Endothelial cell of umbilical vein (primary cell): ENCODE measurements at regions not wholly inside any gene's neighbourhood (a gene's known extent, or its start where the extent isn't known, plus 50 kb on each side); places are given as distances from the start of the nearest gene placed in this dataset.

Experiments used
- BruUV-seq: library from RNA; stranded (reverse); fragments of 400-500 nt; replicated peaks from 2 replicates; lab custom pipeline; 2021; lab: Mats Ljungman, UMichigan
- CTCF ChIA-PET: fragments of 300-600, 350-600 bp; sonication (Branson Sonifier 250); formaldehyde crosslinking; loops from one replicate; lab custom pipeline; 2021; ENCODE audit warnings: antibody characterized with exemption, inconsistent platforms; lab: Charles Lee
- POLR2A ChIA-PET: fragments of 300-600, 350-600 bp; sonication (Branson Sonifier 250); formaldehyde crosslinking; loops from one replicate; lab custom pipeline; 2021; ENCODE audit warnings: antibody characterized with exemption, inconsistent platforms; lab: Charles Lee
- DNase-seq: peaks from one replicate; pipeline ENCODE4 v3.0.0-alpha.2; 2011; ENCODE audit warnings: low read depth, low spot score
- FAIRE-seq: peaks from 2 replicates; lab custom pipeline; 2011; peaks lifted over from hg19 to GRCh38; lab: Jason Lieb, UNC
- H2AFZ ChIP-seq: 2 replicates; pipeline ENCODE4 v1.6.0; 2012; ENCODE audit warnings: low read depth, low read length, control low read depth, inconsistent platforms
- H3K27ac ChIP-seq: 2 replicates; pipeline ENCODE4 v1.5.1; 2011; ENCODE audit warnings: low read depth, mild to moderate bottlenecking, control low read depth, low read length, moderate library complexity; ENCODE audit not compliant: insufficient read depth
- H3K27me3 ChIP-seq, 2 experiments: 2 replicates each; pipeline versions ENCODE4 v1.6.0 to v1.6.1; 2011; ENCODE audit warnings: low read length in 2 of 2, mixed read lengths in 1 of 2; ENCODE audit not compliant: control insufficient read depth in 2 of 2, insufficient read depth in 2 of 2
- H3K36me3 ChIP-seq, 2 experiments: 2 replicates in 1 of 2; 3 replicates in 1 of 2; pipeline ENCODE4 v1.5.1; 2011; ENCODE audit warnings: low read length in 2 of 2, mild to moderate bottlenecking in 1 of 2, moderate library complexity in 1 of 2; ENCODE audit not compliant: control insufficient read depth in 2 of 2, insufficient read depth in 2 of 2; ENCODE audit errors: extremely low read depth in 1 of 2
- H3K4me1 ChIP-seq: 3 replicates; pipeline ENCODE4 v1.5.1; 2011; ENCODE audit warnings: mild to moderate bottlenecking, low read length; ENCODE audit not compliant: control insufficient read depth, insufficient read depth; ENCODE audit errors: extremely low read depth
- H3K4me2 ChIP-seq: 2 replicates; pipeline ENCODE4 v1.6.1; 2011; ENCODE audit warnings: low read length, control low read depth, mixed read lengths; ENCODE audit not compliant: insufficient read depth
- H3K4me3 ChIP-seq, 3 experiments: fragments of 200-600 bp in 1 of 3; sonication (generic), shearing (Covaris generic) in 1 of 3; replicated peaks in 1 of 3; 2 replicates each; pipeline ENCODE4 v1.5.1; 2011 to 2016; ENCODE audit warnings: control low read depth in 3 of 3, low read length in 3 of 3, mild to moderate bottlenecking in 2 of 3, inconsistent platforms in 1 of 3, low read depth in 1 of 3, moderate library complexity in 1 of 3; ENCODE audit not compliant: insufficient read depth in 1 of 3
- H3K79me2 ChIP-seq: 2 replicates; pipeline ENCODE4 v1.6.0; 2012; ENCODE audit warnings: low read length, inconsistent platforms; ENCODE audit not compliant: control insufficient read depth, insufficient read depth
- H3K9ac ChIP-seq: replicated peaks from 2 replicates; pipeline ENCODE3; 2011; ENCODE audit warnings: low read length, control low read depth; ENCODE audit not compliant: insufficient read depth; ENCODE audit errors: extremely low read depth
- H3K9me1 ChIP-seq: replicated peaks from 3 replicates; pipeline ENCODE4 v1.6.0; 2011; ENCODE audit warnings: mild to moderate bottlenecking, low read length; ENCODE audit not compliant: control insufficient read depth, insufficient read depth; ENCODE audit errors: extremely low read depth
- H3K9me3 ChIP-seq: replicated peaks from 2 replicates; pipeline ENCODE4 v1.5.1; 2012; ENCODE audit warnings: low read length, inconsistent platforms; ENCODE audit not compliant: control insufficient read depth, insufficient read depth
- H4K20me1 ChIP-seq: replicated peaks from 2 replicates; pipeline ENCODE3; 2011; ENCODE audit warnings: mild to moderate bottlenecking, low read length; ENCODE audit not compliant: control insufficient read depth, insufficient read depth; ENCODE audit errors: extremely low read depth
- EZH2 ChIP-seq: IDR thresholded peaks from 2 replicates; pipeline ENCODE4 v1.6.1; 2012; ENCODE audit warnings: borderline replicate concordance, low read depth, mild to moderate bottlenecking, moderate library complexity, low read length, inconsistent platforms; ENCODE audit not compliant: severe bottlenecking
- FOS ChIP-seq: IDR thresholded peaks from 2 replicates; pipeline ENCODE4 v1.6.1; 2011; ENCODE audit warnings: mild to moderate bottlenecking, low read length, moderate library complexity, borderline replicate concordance; ENCODE audit not compliant: insufficient read depth
- GATA2 ChIP-seq: IDR thresholded peaks from 2 replicates; pipeline ENCODE4 v1.7.0; 2011; ENCODE audit warnings: low read depth, mild to moderate bottlenecking, moderate library complexity, mixed read lengths, low read length; ENCODE audit not compliant: insufficient read length, insufficient read depth
- JUN ChIP-seq: IDR thresholded peaks from 2 replicates; pipeline ENCODE4 v1.6.1; 2011; ENCODE audit warnings: borderline replicate concordance, low read depth; ENCODE audit not compliant: insufficient read length, insufficient read depth
- MYC ChIP-seq: IDR thresholded peaks from one replicate; pipeline ENCODE4 v1.6.1; 2011; ENCODE audit warnings: mild to moderate bottlenecking, low read depth, low read length
- POLR2A ChIP-seq: IDR thresholded peaks from 2 replicates; pipeline ENCODE4 v1.6.1; 2012; ENCODE audit warnings: low read depth, mild to moderate bottlenecking, control low read depth, low read length
- POLR2AphosphoS5 ChIP-seq: IDR thresholded peaks from 2 replicates; pipeline ENCODE4 v1.6.1; 2012; ENCODE audit warnings: low read depth, mild to moderate bottlenecking, control low read depth, low read length, moderate library complexity; ENCODE audit not compliant: insufficient read depth
- dilution Hi-C: fragments of 300-500 bp; cut with MboI; formaldehyde crosslinking; loops from one replicate; pipeline ENCODE4 v1.15.0; 2019; ENCODE audit warnings: low sequenced_read_pairs; ENCODE audit not compliant: extremely low pct_ligation_motif_present
- intact Hi-C: fragments of 100-400 bp; cut with micrococcal nuclease; formaldehyde crosslinking; loops from one replicate; pipeline ENCODE4 v1.10.0; 2022
- TF ChIP-seq, protein P1 (sequence below): IDR thresholded peaks from 2 replicates; pipeline ENCODE4 v1.6.1; 2011; ENCODE audit not compliant: insufficient read depth, insufficient read length

DNA sequence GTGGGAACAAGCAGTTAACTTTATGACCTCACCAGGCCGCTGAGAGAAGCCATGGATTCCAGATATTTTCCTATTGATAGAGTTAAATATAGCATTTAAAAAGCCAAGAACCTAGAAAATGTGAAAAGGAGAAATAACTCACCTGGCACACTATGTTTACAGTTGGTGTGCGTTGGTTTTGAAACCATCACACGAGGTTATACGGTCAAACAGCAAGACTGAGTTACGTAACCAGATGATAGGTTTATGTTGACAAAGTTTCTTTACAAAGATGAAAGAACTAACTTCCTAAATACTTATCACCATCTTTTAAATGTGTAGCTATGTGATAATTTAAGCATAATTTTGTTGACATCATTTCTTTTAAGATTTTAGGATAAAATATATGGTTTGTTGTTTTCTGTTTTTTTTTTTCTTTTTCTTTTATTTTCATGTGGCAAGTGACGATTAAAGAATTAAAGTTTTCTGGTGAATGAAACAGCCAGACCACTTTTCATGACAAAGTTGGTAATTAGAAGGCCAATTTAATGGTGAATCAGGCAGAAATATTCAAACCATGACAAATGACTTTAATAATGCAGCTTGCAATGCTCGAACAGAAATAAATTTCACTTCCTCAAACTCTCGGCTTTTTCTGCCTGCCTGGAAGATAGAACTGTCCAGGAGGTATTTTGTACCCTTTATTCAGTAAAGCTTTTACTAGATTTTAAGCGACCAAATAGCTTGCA is 339.1 kb upstream of the OBI1 start:
- intact Hi-C loops, result no loop called here

GRCh38 chr13:78993792-78994191 is 334.8 kb upstream of the OBI1 start:
- CTCF ChIA-PET, result interaction anchor here (1.1 kb wide), 1 partner anchor 753 kb away, joined by 6 read pairs; no protein-coding TSS in a partner anchor
- TF ChIP-seq POLR2A, result no peak
- TF ChIP-seq JUN, result no peak
- TF ChIP-seq, protein P1, sequence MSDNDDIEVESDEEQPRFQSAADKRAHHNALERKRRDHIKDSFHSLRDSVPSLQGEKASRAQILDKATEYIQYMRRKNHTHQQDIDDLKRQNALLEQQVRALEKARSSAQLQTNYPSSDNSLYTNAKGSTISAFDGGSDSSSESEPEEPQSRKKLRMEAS, result no peak
- no peak for TF ChIP-seq MYC
- TF ChIP-seq POLR2AphosphoS5, result no peak
- TF ChIP-seq FOS, result no peak
- no peak for TF ChIP-seq GATA2
- no peak for TF ChIP-seq EZH2

More for the DNA sequence above, 339.1 kb upstream of the OBI1 start:
- H3K4me2 ChIP-seq, result no peak overlapping the region
- no TSS peak for BruUV-seq
- no peak overlapping the region for H3K27ac ChIP-seq
- no peaks in the 10 kb centered on the region for H3K27me3 ChIP-seq
- CTCF ChIA-PET, result interaction anchor here (0.9 to 1.4 kb wide), 2 partner anchors 20 to 36 kb away, joined by 3 to 5 read pairs; no protein-coding TSS in a partner anchor
- no peak for DNase-seq
- no peaks in the 10 kb centered on the region for H3K4me1 ChIP-seq
- no peak overlapping the region for H3K4me3 ChIP-seq
- no peak for TF ChIP-seq POLR2AphosphoS5
- TF ChIP-seq EZH2, result no peak
- no peaks in the 10 kb centered on the region for H3K79me2 ChIP-seq
- dilution Hi-C loops, result no loop called here
- no peak overlapping the region for H3K9ac ChIP-seq
- POLR2A ChIA-PET, result no interaction called here
- no peaks in the 10 kb centered on the region for H3K9me3 ChIP-seq
- H3K36me3 ChIP-seq, result no peaks in the 10 kb centered on the region
- H4K20me1 ChIP-seq, result no peaks in the 10 kb centered on the region
- no peak overlapping the region for H2AFZ ChIP-seq
- no peak for FAIRE-seq
- no peaks in the 10 kb centered on the region for H3K9me1 ChIP-seq

More at GRCh38 chr13:78993792-78994191, 334.8 kb upstream of the OBI1 start:
- Histone ChIP-seq H3K79me2 (no peaks in the 10 kb centered on the region), H3K4me3 (no peak overlapping the region), H3K4me1 (no peaks in the 10 kb centered on the region), H3K27me3 (no peaks in the 10 kb centered on the region), H3K9me1 (no peaks in the 10 kb centered on the region), H3K27ac (no peak overlapping the region), H3K9ac (no peak overlapping the region), H3K4me2 (no peak overlapping the region), H3K36me3 (no peaks in the 10 kb centered on the region), H4K20me1 (no peaks in the 10 kb centered on the region), H2AFZ (no peak overlapping the region), H3K9me3 (no peaks in the 10 kb centered on the region)
- dilution Hi-C loops (no loop called here), intact Hi-C loops (no loop called here)
- FAIRE-seq (no peak), DNase-seq (no peak)
- POLR2A ChIA-PET, result no interaction called here
- no TSS peak for BruUV-seq
